Caco-2 (cell line): ENCODE measurements at regions not wholly inside any gene's neighbourhood (a gene's known extent, or its start where the extent isn't known, plus 50 kb on each side); places are given as distances from the start of the nearest gene placed in this dataset.

Experiments used
- BruUV-seq: library from RNA; stranded (reverse); fragments of 400-500 nt; replicated peaks from 2 replicates; lab custom pipeline; 2021; lab: Mats Ljungman, UMichigan
- CTCF ChIA-PET: fragments of 300-600 bp; sonication (Branson Sonifier 250); formaldehyde crosslinking; loops from one replicate; lab custom pipeline; 2022; ENCODE audit warnings: antibody characterized with exemption; lab: Charles Lee
- POLR2A ChIA-PET: fragments of 300-600 bp; sonication (Branson Sonifier 250); formaldehyde crosslinking; loops from one replicate; lab custom pipeline; 2022; ENCODE audit warnings: antibody characterized with exemption; lab: Charles Lee
- DNase-seq, 2 experiments: peaks; one replicate each; pipeline versions ENCODE4 v3.0.0 to v3.0.0-alpha.2; 2020 to 2022
- H3K27me3 ChIP-seq: replicated peaks from 2 replicates; pipeline ENCODE4 v1.6.0; 2011; ENCODE audit warnings: low read length; ENCODE audit not compliant: control insufficient read depth, insufficient read depth
- H3K36me3 ChIP-seq: 2 replicates; pipeline ENCODE4 v1.5.1; 2011; ENCODE audit warnings: low read length; ENCODE audit not compliant: control insufficient read depth, insufficient read depth
- H3K4me1 ChIP-seq: fragments of 250-450 bp; sonication (Bioruptor Pico); 2 replicates; pipeline ENCODE4 v1.5.1; 2020; ENCODE audit warnings: mild to moderate bottlenecking
- H3K4me3 ChIP-seq: 2 replicates; pipeline ENCODE4 v1.5.1; 2011; ENCODE audit warnings: low read depth, mild to moderate bottlenecking, control low read depth, low read length
- H3K9me3 ChIP-seq: fragments of 250-450 bp; sonication (Bioruptor Pico); 2 replicates; pipeline ENCODE4 v1.5.1; 2020; ENCODE audit warnings: mild to moderate bottlenecking, moderate library complexity
- H3K27ac Mint-ChIP-seq: one replicate; pipeline ENCODE4 v1.8.0; 2022; ENCODE audit warnings: mixed read lengths; ENCODE audit not compliant: unreplicated experiment
- H3K27me3 Mint-ChIP-seq: one replicate; pipeline ENCODE4 v1.8.0; 2022; ENCODE audit warnings: mixed read lengths; ENCODE audit not compliant: insufficient read depth, unreplicated experiment
- H3K36me3 Mint-ChIP-seq: one replicate; pipeline ENCODE4 v1.8.0; 2022; ENCODE audit warnings: mild to moderate bottlenecking, mixed read lengths; ENCODE audit not compliant: insufficient read depth, unreplicated experiment
- H3K4me1 Mint-ChIP-seq: one replicate; pipeline ENCODE4 v1.8.0; 2022; ENCODE audit warnings: low read depth, mixed read lengths; ENCODE audit not compliant: unreplicated experiment
- H3K4me3 Mint-ChIP-seq: one replicate; pipeline ENCODE4 v1.8.0; 2022; ENCODE audit warnings: mild to moderate bottlenecking, moderate library complexity, mixed read lengths; ENCODE audit not compliant: unreplicated experiment
- H3K9me3 Mint-ChIP-seq: one replicate; pipeline ENCODE4 v1.8.0; 2022; ENCODE audit warnings: mixed read lengths; ENCODE audit not compliant: unreplicated experiment
- intact Hi-C: fragments of 100-400 bp; cut with micrococcal nuclease; formaldehyde crosslinking; loops from one replicate; pipeline ENCODE4 v1.10.0; 2022; ENCODE audit not compliant: unreplicated experiment
- TF ChIP-seq, protein P1 (sequence below), 2 experiments: fragments of 200-600 bp in 1 of 2; IDR thresholded peaks; 1 replicate in 1 of 2; 2 replicates in 1 of 2; pipeline versions ENCODE4 v1.5.1 to v1.8.0; 2011 to 2022; ENCODE audit warnings: antibody characterized with exemption in 1 of 2, control low read depth in 1 of 2, inconsistent platforms in 1 of 2, low read depth in 1 of 2, low read length in 1 of 2, mild to moderate bottlenecking in 1 of 2, moderate library complexity in 1 of 2; ENCODE audit not compliant: insufficient read depth in 1 of 2, severe bottlenecking in 1 of 2, unreplicated experiment in 1 of 2

- no peak overlapping the region for H3K27ac Mint-ChIP-seq
- peaks cover 34% of the 10 kb centered on the region for H3K9me3 Mint-ChIP-seq
- intact Hi-C loops = no loop called here
- Histone ChIP-seq H3K4me3 (no peak overlapping the region), H3K27me3 (no peaks in the 10 kb centered on the region), H3K4me1 (0 out of 2 replicates have a peak, but pooled peaks cover 8% of the 10 kb centered on the region), H3K9me3 (peaks cover 9% of the 10 kb centered on the region; the same call in 1 of the 2 replicates), H3K36me3 (no peaks in the 10 kb centered on the region)
- peaks cover 6% of the 10 kb centered on the region for H3K4me1 Mint-ChIP-seq
- TF ChIP-seq, protein P1, sequence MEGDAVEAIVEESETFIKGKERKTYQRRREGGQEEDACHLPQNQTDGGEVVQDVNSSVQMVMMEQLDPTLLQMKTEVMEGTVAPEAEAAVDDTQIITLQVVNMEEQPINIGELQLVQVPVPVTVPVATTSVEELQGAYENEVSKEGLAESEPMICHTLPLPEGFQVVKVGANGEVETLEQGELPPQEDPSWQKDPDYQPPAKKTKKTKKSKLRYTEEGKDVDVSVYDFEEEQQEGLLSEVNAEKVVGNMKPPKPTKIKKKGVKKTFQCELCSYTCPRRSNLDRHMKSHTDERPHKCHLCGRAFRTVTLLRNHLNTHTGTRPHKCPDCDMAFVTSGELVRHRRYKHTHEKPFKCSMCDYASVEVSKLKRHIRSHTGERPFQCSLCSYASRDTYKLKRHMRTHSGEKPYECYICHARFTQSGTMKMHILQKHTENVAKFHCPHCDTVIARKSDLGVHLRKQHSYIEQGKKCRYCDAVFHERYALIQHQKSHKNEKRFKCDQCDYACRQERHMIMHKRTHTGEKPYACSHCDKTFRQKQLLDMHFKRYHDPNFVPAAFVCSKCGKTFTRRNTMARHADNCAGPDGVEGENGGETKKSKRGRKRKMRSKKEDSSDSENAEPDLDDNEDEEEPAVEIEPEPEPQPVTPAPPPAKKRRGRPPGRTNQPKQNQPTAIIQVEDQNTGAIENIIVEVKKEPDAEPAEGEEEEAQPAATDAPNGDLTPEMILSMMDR (IDR thresholded peaks at IDR 0.05; ENCODE audit: insufficient read depth in 1 of 2, low read depth in 1 of 2, low read length in 1 of 2, severe bottlenecking in 1 of 2, unreplicated experiment in 1 of 2) = no peak
- no TSS peak for BruUV-seq
- DNase-seq = no peak
- CTCF ChIA-PET = no interaction called here
- POLR2A ChIA-PET = no interaction called here
- H3K4me3 Mint-ChIP-seq = no peak overlapping the region
- no peaks in the 10 kb centered on the region for H3K27me3 Mint-ChIP-seq
- H3K36me3 Mint-ChIP-seq = no peaks in the 10 kb centered on the region
Observed at GRCh38 chr6:156616495-156616894, 160.7 kb upstream of the ARID1B start.

DNA sequence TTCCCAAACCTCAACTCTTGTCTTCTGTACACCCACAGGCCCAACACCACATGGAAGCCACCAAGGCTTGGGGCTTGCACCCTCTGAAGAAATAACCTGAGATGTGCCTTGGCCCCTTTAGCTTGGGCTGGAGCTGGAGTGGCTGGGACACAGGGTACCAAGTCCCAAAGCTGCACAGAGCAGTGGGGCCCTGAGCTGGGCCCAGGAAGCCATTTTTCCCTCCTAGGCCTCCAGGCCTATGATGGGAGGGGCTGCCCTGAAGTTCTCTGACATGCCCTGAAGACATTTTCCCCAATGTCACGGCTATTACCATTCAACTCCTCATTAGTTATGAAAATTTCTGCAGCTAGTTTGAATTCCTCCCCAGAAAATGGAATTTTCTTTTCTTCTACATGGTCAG is 163.2 kb upstream of the ARID1B start:
- intact Hi-C loops = no loop called here
- Mint-ChIP-seq H3K4me3 (no peak overlapping the region), H3K27ac (no peak overlapping the region), H3K9me3 (peaks cover 34% of the 10 kb centered on the region), H3K36me3 (no peaks in the 10 kb centered on the region), H3K27me3 (no peaks in the 10 kb centered on the region), H3K4me1 (peaks cover 6% of the 10 kb centered on the region)
- H3K27me3 ChIP-seq = no peaks in the 10 kb centered on the region
- CTCF ChIA-PET = no interaction called here
- no TSS peak for BruUV-seq
- TF ChIP-seq, protein P1 (IDR thresholded peaks at IDR 0.05; ENCODE audit: insufficient read depth in 1 of 2, low read depth in 1 of 2, low read length in 1 of 2, severe bottlenecking in 1 of 2, unreplicated experiment in 1 of 2) = no peak
- no peak overlapping the region for H3K4me3 ChIP-seq
- POLR2A ChIA-PET = no interaction called here
- DNase-seq = no peak
- H3K9me3 ChIP-seq = peaks cover 9% of the 10 kb centered on the region; the same call in 1 of the 2 replicates
- H3K4me1 ChIP-seq = 0 out of 2 replicates have a peak, but pooled peaks cover 8% of the 10 kb centered on the region
- no peaks in the 10 kb centered on the region for H3K36me3 ChIP-seq

- no peaks in the 10 kb centered on the region for H3K36me3 Mint-ChIP-seq
- BruUV-seq = no TSS peak
- no peaks in the 10 kb centered on the region for H3K27me3 ChIP-seq
- TF ChIP-seq, protein P1 (IDR thresholded peaks at IDR 0.05; ENCODE audit: insufficient read depth in 1 of 2, low read depth in 1 of 2, low read length in 1 of 2, severe bottlenecking in 1 of 2, unreplicated experiment in 1 of 2) = no peak
- peaks cover 9% of the 10 kb centered on the region; the same call in 1 of the 2 replicates for H3K9me3 ChIP-seq
- H3K27me3 Mint-ChIP-seq = no peaks in the 10 kb centered on the region
- no peak overlapping the region for H3K27ac Mint-ChIP-seq
- DNase-seq = no peak
- 0 out of 2 replicates have a peak, but pooled peaks cover 5% of the 10 kb centered on the region for H3K4me1 ChIP-seq
- H3K4me3 Mint-ChIP-seq = no peak overlapping the region
- H3K36me3 ChIP-seq = no peaks in the 10 kb centered on the region
- POLR2A ChIA-PET = no interaction called here
- no peak overlapping the region for H3K4me3 ChIP-seq
- CTCF ChIA-PET = no interaction called here
- H3K4me1 Mint-ChIP-seq = peaks cover 4% of the 10 kb centered on the region
- H3K9me3 Mint-ChIP-seq = peaks cover 34% of the 10 kb centered on the region
- intact Hi-C loops = no loop called here
Observed at GRCh38 chr6:156612361-156612760, 164.8 kb upstream of the ARID1B start.
